Ascending aorta (tissue), 2 donors: ENCODE measurements at regions not wholly inside any gene's neighbourhood (a gene's known extent, or its start where the extent isn't known, plus 50 kb on each side); places are given as distances from the start of the nearest gene placed in this dataset.
"Not testable (repeated sequence)": the region's sequence is repeated elsewhere in the genome, so short reads cannot be mapped to it uniquely, and the experiment has no call there.

Experiments
- DNase-seq, 2 donors: peaks; one replicate each; pipeline ENCODE4 v3.0.0-alpha.2; 2019; ENCODE audit warnings: low spot score in 2 of 2
- H3K27ac ChIP-seq, 2 donors: fragments of 200-600 bp; sonication (generic); one replicate each; pipeline ENCODE4 v1.5.1; 2016 to 2017; ENCODE audit warnings: mild to moderate bottlenecking in 1 of 2
- H3K27me3 ChIP-seq: fragments of 200-600 bp; sonication (generic); one replicate; pipeline ENCODE4 v1.5.1; 2017
- H3K36me3 ChIP-seq, 2 donors: fragments of 200-600 bp; sonication (generic); one replicate each; pipeline ENCODE4 v1.5.1; 2016
- H3K4me1 ChIP-seq, 2 donors: fragments of 200-600 bp; sonication (generic); one replicate each; pipeline ENCODE4 v1.5.1; 2016 to 2017; ENCODE audit warnings: mild to moderate bottlenecking in 1 of 2
- H3K4me3 ChIP-seq, 2 donors: fragments of 200-600 bp; sonication (generic); one replicate each; pipeline ENCODE4 v1.5.1; 2016 to 2017; ENCODE audit warnings: mild to moderate bottlenecking in 1 of 2
- H3K9me3 ChIP-seq, 2 donors: fragments of 200-600 bp; sonication (generic); one replicate each; pipeline ENCODE4 v1.5.1; 2016
- CTCF ChIP-seq, 3 experiments: fragments of 200-600 bp in 2 of 3; fragments of 450-650 bp in 1 of 3; sonication (generic) in 2 of 3; IDR thresholded peaks; one replicate each; pipeline ENCODE4 v1.5.1; 2016 to 2019; ENCODE audit warnings: antibody characterized with exemption in 3 of 3, mild to moderate bottlenecking in 1 of 3, moderate library complexity in 1 of 3
- intact Hi-C: fragments of 100-400 bp; cut with DNase I; formaldehyde crosslinking; loops from one replicate; pipeline ENCODE4 v1.15.1; 2023

GRCh38 chr7:101757879-101758278 lies 59.5 kb upstream of the CUX1 start:
- intact Hi-C loops = no loop called here
- H3K27me3 ChIP-seq = no peaks in the 10 kb centered on the region
- no peak overlapping the region for H3K27ac ChIP-seq
- no peaks in the 10 kb centered on the region for H3K4me1 ChIP-seq
- H3K36me3 ChIP-seq = no peaks in the 10 kb centered on the region
- H3K9me3 ChIP-seq = no peaks in the 10 kb centered on the region
- no peak overlapping the region for H3K4me3 ChIP-seq
- TF ChIP-seq CTCF (IDR thresholded peaks at IDR 0.05) = no peak
- no peak for DNase-seq

GRCh38 chr7:101758519-101758918 lies 58.9 kb upstream of the CUX1 start:
- DNase-seq, H3K36me3 ChIP-seq, H3K27me3 ChIP-seq, intact Hi-C loops, H3K27ac ChIP-seq, H3K9me3 ChIP-seq, H3K4me1 ChIP-seq, H3K4me3 ChIP-seq: not testable (repeated sequence)

GRCh38 chr7:101764221-101764620 lies 53.2 kb upstream of the CUX1 start:
- H3K36me3 ChIP-seq = no peaks in the 10 kb centered on the region
- TF ChIP-seq CTCF (IDR thresholded peaks at IDR 0.05) = no peak
- H3K4me1 ChIP-seq = no peaks in the 10 kb centered on the region
- intact Hi-C loops = no loop called here
- no peak overlapping the region for H3K27ac ChIP-seq
- no peak overlapping the region for H3K4me3 ChIP-seq
- no peak for DNase-seq
- H3K27me3 ChIP-seq = no peaks in the 10 kb centered on the region
- H3K9me3 ChIP-seq = no peaks in the 10 kb centered on the region

- no peaks in the 10 kb centered on the region for H3K4me1 ChIP-seq
- H3K9me3 ChIP-seq = no peaks in the 10 kb centered on the region
- no peaks in the 10 kb centered on the region for H3K36me3 ChIP-seq
- H3K27ac ChIP-seq = no peak overlapping the region
- H3K27me3 ChIP-seq = no peaks in the 10 kb centered on the region
- DNase-seq = no peak
- intact Hi-C loops = no loop called here
- no peak for TF ChIP-seq CTCF (IDR thresholded peaks at IDR 0.05)
- no peak overlapping the region for H3K4me3 ChIP-seq
Measured at GRCh38 chr7:101767544-101767943, 49.9 kb upstream of the CUX1 start.
